PFSK-1 (cell line): ENCODE measurements at regions not wholly inside any gene's neighbourhood (a gene's known extent, or its start where the extent isn't known, plus 50 kb on each side); places are given as distances from the start of the nearest gene placed in this dataset.

Experiments used
- FOXP2 ChIP-seq: optimal IDR thresholded peaks from 2 replicates; pipeline ENCODE3; 2011; ENCODE audit warnings: borderline replicate concordance, control low read depth, inconsistent platforms; ENCODE audit not compliant: insufficient read depth; ENCODE audit errors: extremely low read length, extremely low read depth
- POLR2AphosphoS5 ChIP-seq: IDR thresholded peaks from 2 replicates; pipeline ENCODE4 v1.6.1; 2012; ENCODE audit warnings: low read depth, mild to moderate bottlenecking, control low read depth, low read length, moderate library complexity
- SIN3A ChIP-seq: IDR thresholded peaks from 2 replicates; pipeline ENCODE4 v1.6.1; 2012; ENCODE audit warnings: mild to moderate bottlenecking, low read length, moderate library complexity, borderline replicate concordance; ENCODE audit not compliant: insufficient read depth
- TAF1 ChIP-seq: IDR thresholded peaks from 2 replicates; pipeline ENCODE4 v1.6.1; 2012; ENCODE audit warnings: low read length, control low read depth, borderline replicate concordance; ENCODE audit not compliant: insufficient read depth
- TF ChIP-seq, protein P1 (sequence below), 2 experiments: IDR thresholded peaks; 2 replicates each; pipeline versions ENCODE4 v1.6.1 to v1.8.0; 2011 to 2012; ENCODE audit warnings: low read depth in 2 of 2, low read length in 2 of 2, control low read depth in 1 of 2, inconsistent platforms in 1 of 2, mild to moderate bottlenecking in 1 of 2, moderate library complexity in 1 of 2; ENCODE audit not compliant: insufficient read depth in 1 of 2

DNA sequence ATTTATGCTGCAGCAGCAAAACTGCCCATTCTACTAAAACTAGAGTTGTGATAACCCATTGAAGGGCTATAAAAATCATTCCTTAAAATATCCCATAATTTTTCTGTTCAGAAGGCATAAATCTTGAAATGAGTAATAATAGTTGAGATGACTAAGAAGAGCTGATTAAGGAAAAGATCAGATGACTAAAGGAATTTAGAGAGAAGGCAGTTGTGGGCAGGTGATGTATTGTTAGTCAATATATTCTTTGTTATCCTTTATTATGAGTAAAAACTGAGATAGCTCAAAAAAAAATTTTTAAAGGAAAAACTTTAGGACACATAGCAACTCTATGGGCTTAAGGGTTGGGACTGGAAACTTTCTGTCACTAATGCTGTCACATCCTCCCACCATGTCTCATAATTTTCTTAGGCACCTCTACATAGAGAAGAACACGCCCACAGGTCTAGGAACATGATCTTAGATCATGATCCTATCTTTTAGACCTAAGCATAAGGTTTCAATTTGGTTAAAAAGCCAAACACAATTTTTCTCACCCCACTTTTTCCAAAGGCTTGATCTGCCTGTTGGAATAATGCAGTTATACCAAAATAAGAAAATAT lies 597.5 kb upstream of the MEF2C start:
- TF ChIP-seq POLR2AphosphoS5 (no peak), TAF1 (no peak), SIN3A (no peak), FOXP2 (no peak)
- TF ChIP-seq, protein P1, sequence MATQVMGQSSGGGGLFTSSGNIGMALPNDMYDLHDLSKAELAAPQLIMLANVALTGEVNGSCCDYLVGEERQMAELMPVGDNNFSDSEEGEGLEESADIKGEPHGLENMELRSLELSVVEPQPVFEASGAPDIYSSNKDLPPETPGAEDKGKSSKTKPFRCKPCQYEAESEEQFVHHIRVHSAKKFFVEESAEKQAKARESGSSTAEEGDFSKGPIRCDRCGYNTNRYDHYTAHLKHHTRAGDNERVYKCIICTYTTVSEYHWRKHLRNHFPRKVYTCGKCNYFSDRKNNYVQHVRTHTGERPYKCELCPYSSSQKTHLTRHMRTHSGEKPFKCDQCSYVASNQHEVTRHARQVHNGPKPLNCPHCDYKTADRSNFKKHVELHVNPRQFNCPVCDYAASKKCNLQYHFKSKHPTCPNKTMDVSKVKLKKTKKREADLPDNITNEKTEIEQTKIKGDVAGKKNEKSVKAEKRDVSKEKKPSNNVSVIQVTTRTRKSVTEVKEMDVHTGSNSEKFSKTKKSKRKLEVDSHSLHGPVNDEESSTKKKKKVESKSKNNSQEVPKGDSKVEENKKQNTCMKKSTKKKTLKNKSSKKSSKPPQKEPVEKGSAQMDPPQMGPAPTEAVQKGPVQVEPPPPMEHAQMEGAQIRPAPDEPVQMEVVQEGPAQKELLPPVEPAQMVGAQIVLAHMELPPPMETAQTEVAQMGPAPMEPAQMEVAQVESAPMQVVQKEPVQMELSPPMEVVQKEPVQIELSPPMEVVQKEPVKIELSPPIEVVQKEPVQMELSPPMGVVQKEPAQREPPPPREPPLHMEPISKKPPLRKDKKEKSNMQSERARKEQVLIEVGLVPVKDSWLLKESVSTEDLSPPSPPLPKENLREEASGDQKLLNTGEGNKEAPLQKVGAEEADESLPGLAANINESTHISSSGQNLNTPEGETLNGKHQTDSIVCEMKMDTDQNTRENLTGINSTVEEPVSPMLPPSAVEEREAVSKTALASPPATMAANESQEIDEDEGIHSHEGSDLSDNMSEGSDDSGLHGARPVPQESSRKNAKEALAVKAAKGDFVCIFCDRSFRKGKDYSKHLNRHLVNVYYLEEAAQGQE (IDR thresholded peaks at IDR 0.05; ENCODE audit: insufficient read depth in 1 of 2, low read depth in 2 of 2, low read length in 2 of 2), result no peak
